GM12878 (cell line): ENCODE measurements at regions not wholly inside any gene's neighbourhood (a gene's known extent, or its start where the extent isn't known, plus 50 kb on each side); places are given as distances from the start of the nearest gene placed in this dataset.

ENCODE experiments used
- ATAC-seq: fragments of 200-7000 bp; cut with Tn5 transposase; 3 replicates; pipeline ENCODE4 v1.9.1; 2020; ENCODE audit warnings: mild to moderate bottlenecking, moderate library complexity
- BruUV-seq: library from RNA; stranded (reverse); fragments of 400-500 nt; replicated peaks from 2 replicates; lab custom pipeline; 2021; lab: Mats Ljungman, UMichigan
- CTCF ChIA-PET: fragments of 300-600 bp; sonication (Branson Sonifier 250); formaldehyde crosslinking; extraction: SDS; loops from one replicate; lab custom pipeline; 2021; ENCODE audit warnings: inconsistent platforms; lab: Yijun Ruan, JAX
- POLR2A ChIA-PET: fragments of 350-600 bp; formaldehyde crosslinking; extraction: SDS; loops from one replicate; lab custom pipeline; 2021; ENCODE audit warnings: inconsistent platforms; lab: Charles Lee
- RAD21 ChIA-PET: fragments of 300-600 bp; sonication (Branson Sonifier 250); formaldehyde crosslinking; loops from one replicate; lab custom pipeline; 2023; ENCODE audit warnings: antibody characterized with exemption; ENCODE audit not compliant: unreplicated experiment; lab: Charles Lee
- SMC1A ChIA-PET: fragments of 300-600 bp; sonication (Branson Sonifier 250); formaldehyde crosslinking; loops from one replicate; lab custom pipeline; 2023; ENCODE audit not compliant: unreplicated experiment, uncharacterized antibody; lab: Charles Lee
- DNase-seq: peaks from one replicate; pipeline ENCODE4 v3.0.0-alpha.2; 2011; ENCODE audit warnings: low read depth, low spot score
- FAIRE-seq: peaks from 3 replicates; lab custom pipeline; 2011; peaks lifted over from hg19 to GRCh38; lab: Jason Lieb, UNC
- H2AFZ ChIP-seq: 2 replicates; pipeline ENCODE4 v1.6.0; 2011; ENCODE audit warnings: low read depth, low read length, control low read depth; ENCODE audit not compliant: control insufficient read depth
- H3K27ac ChIP-seq: 2 replicates; pipeline ENCODE4 v1.5.1; 2011; ENCODE audit warnings: control low read depth; ENCODE audit not compliant: control insufficient read depth, insufficient read depth
- H3K27me3 ChIP-seq, 2 experiments: replicated peaks in 1 of 2; 2 replicates each; pipeline versions ENCODE4 v1.6.0 to v1.6.1; 2011; ENCODE audit warnings: low read length in 1 of 2; ENCODE audit not compliant: control insufficient read depth in 2 of 2, insufficient read depth in 2 of 2
- H3K36me3 ChIP-seq, 2 experiments: 2 replicates each; pipeline ENCODE4 v1.5.1; 2011; ENCODE audit warnings: low read length in 1 of 2; ENCODE audit not compliant: control insufficient read depth in 2 of 2, insufficient read depth in 2 of 2
- H3K4me1 ChIP-seq: 2 replicates; pipeline ENCODE4 v1.6.1; 2011; ENCODE audit warnings: mild to moderate bottlenecking, low read length, moderate library complexity, mixed read lengths; ENCODE audit not compliant: control insufficient read depth, insufficient read depth
- H3K4me2 ChIP-seq: 2 replicates; pipeline ENCODE4 v1.6.0; 2011; ENCODE audit warnings: control low read depth; ENCODE audit not compliant: control insufficient read depth, insufficient read depth
- H3K4me3 ChIP-seq: fragments of 200-600 bp; sonication (generic); 2 replicates; pipeline ENCODE4 v1.5.1; 2016
- H3K79me2 ChIP-seq: 2 replicates; pipeline ENCODE4 v1.6.0; 2011; ENCODE audit warnings: low read length; ENCODE audit not compliant: control insufficient read depth, insufficient read depth
- H3K9ac ChIP-seq: 2 replicates; pipeline ENCODE4 v1.8.0; 2011; ENCODE audit warnings: low read length, control low read depth, mixed read lengths; ENCODE audit not compliant: control insufficient read depth, insufficient read depth
- H3K9me3 ChIP-seq: replicated peaks from 3 replicates; pipeline ENCODE4 v1.5.1; 2011; ENCODE audit warnings: mild to moderate bottlenecking, low read length; ENCODE audit not compliant: control insufficient read depth, insufficient read depth
- H4K20me1 ChIP-seq: 2 replicates; pipeline ENCODE4 v1.6.0; 2011; ENCODE audit not compliant: control insufficient read depth, insufficient read depth
- ATF2 ChIP-seq: IDR thresholded peaks from 2 replicates; pipeline ENCODE4 v1.6.1; 2012; ENCODE audit warnings: low read length, inconsistent platforms
- NFYA ChIP-seq: IDR thresholded peaks from 2 replicates; pipeline ENCODE4 v1.6.1; 2011; ENCODE audit warnings: low read depth, mild to moderate bottlenecking, low read length, improper control_type of control experiment, borderline replicate concordance
- RCOR1 ChIP-seq: conservative IDR thresholded peaks from 2 replicates; pipeline ENCODE4 v1.6.1; 2012; ENCODE audit warnings: low read depth, low read length, improper control_type of control experiment
- SMC3 ChIP-seq: IDR thresholded peaks from 2 replicates; pipeline ENCODE4 v1.6.1; 2011; ENCODE audit warnings: low read length, improper control_type of control experiment, borderline replicate concordance
- WGBS: methylation state at CpG from one replicate; pipeline ENCODE4 v1.1.6; 2016; ENCODE audit warnings: low lambda C conversion rate; ENCODE audit not compliant: insufficient replicate concordance, insufficient coverage; ENCODE audit errors: missing lambda C conversion rate; 5-methylcytosine and 5-hydroxymethylcytosine counted together
- in situ Hi-C: fragments of 300-500 bp; cut with MboI; formaldehyde crosslinking; loops from 9 replicates; pipeline ENCODE4 v1.14.3; 2018; ENCODE audit warnings: mixed read lengths
- intact Hi-C: fragments of 100-400 bp; cut with micrococcal nuclease; formaldehyde crosslinking; loops from one replicate; pipeline ENCODE4 v1.14.2; 2022; ENCODE audit not compliant: unreplicated experiment

GRCh38 chr5:98106116-98107031 is 667.1 kb upstream of the RGMB start:
- 0% methylated on average over 4 of the region's 4 CpGs for WGBS
- ATAC-seq = no peak
- H3K9me3 ChIP-seq = no peaks in the 10 kb centered on the region
- no peak overlapping the region for H3K9ac ChIP-seq
- DNase-seq = no peak
- no peaks in the 10 kb centered on the region for H3K27me3 ChIP-seq
- TF ChIP-seq RCOR1 = no peak
- TF ChIP-seq SMC3 = no peak
- TF ChIP-seq ATF2 = no peak
- no peak for TF ChIP-seq NFYA
- H3K27ac ChIP-seq = no peak overlapping the region
- H3K79me2 ChIP-seq = no peaks in the 10 kb centered on the region
- no peak overlapping the region for H3K4me2 ChIP-seq
- H3K36me3 ChIP-seq = no peaks in the 10 kb centered on the region
- no peaks in the 10 kb centered on the region for H3K4me1 ChIP-seq
- RAD21 ChIA-PET = no interaction called here
- no TSS peak for BruUV-seq
- POLR2A ChIA-PET = no interaction called here
- intact Hi-C loops (no loop called here), in situ Hi-C loops (no loop called here)
- CTCF ChIA-PET = interaction anchor here (1.5 kb wide), 1 partner anchor 310 kb away, joined by 3 read pairs; no protein-coding TSS in a partner anchor
- H2AFZ ChIP-seq = no peak overlapping the region
- no peak for FAIRE-seq
- H4K20me1 ChIP-seq = no peaks in the 10 kb centered on the region
- H3K4me3 ChIP-seq = no peak overlapping the region
- SMC1A ChIA-PET = interaction anchor here (0.6 to 0.9 kb wide), 2 partner anchors 10 to 645 kb away, joined by 3 to 4 read pairs; no protein-coding TSS in a partner anchor
